ENCODE measurements at regions not wholly inside any gene's neighbourhood (a gene's known extent, or its start where the extent isn't known, plus 50 kb on each side); places are given as distances from the start of the nearest gene placed in this dataset.

- Histone ChIP-seq H2AFZ (ENCODE audit: low read depth, low read length, severe bottlenecking) (no peak overlapping the region), H3K9me2 (replicated peaks; ENCODE audit: insufficient read depth, low read length) (no peaks in the 10 kb centered on the region), H3K27me3 (ENCODE audit: low read length) (no peaks in the 10 kb centered on the region), H3K9ac (ENCODE audit: low read length) (no peak overlapping the region), H3F3A (ENCODE audit: insufficient read depth) (no peaks in the 10 kb centered on the region), H3K4me2 (ENCODE audit: low read depth, low read length, poor library complexity, severe bottlenecking) (no peak overlapping the region), H3K4me3 (ENCODE audit: insufficient read depth, low read length, poor library complexity, severe bottlenecking) (no peak overlapping the region), H3K9me3 (ENCODE audit: insufficient read depth, low read length) (no peaks in the 10 kb centered on the region), H3K27ac (ENCODE audit: low read depth, low read length) (no peak overlapping the region), H4K20me1 (ENCODE audit: low read depth, low read length) (no peaks in the 10 kb centered on the region), H3K36me3 (ENCODE audit: low read length) (no peaks in the 10 kb centered on the region), H3K79me2 (ENCODE audit: insufficient read depth, low read length) (no peaks in the 10 kb centered on the region)
- TF ChIP-seq EZH2phosphoT487 (conservative IDR thresholded peaks at IDR 0.05; ENCODE audit: low read length) = no peak
- no peak for TF ChIP-seq CTCF (IDR thresholded peaks at IDR 0.05; ENCODE audit: insufficient read depth, low read length, poor library complexity, severe bottlenecking)
These were observed 101.5 kb upstream of the LHX5 start for GRCh38 chr12:113573148-113573547.

DNA sequence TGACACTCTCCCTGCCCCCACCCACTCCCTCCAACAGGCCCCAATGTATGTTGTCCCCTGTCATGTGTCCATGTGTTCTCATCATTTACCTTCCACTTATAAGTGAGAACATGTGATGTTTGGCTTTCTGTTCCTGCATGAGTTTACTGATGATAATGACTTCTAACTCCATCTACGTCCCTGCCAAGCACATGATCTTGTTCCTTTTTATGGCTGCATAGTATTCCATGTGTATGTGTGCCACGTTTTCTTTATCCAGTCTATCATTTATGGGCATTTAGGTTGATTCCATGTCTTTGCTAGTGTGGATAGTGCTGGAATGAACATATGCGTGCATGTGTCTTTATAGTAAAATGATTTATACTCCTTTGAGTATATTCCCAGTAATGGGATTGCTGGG lies 100.0 kb upstream of the LHX5 start:
- Histone ChIP-seq H3K27ac (ENCODE audit: low read depth, low read length) (no peak overlapping the region), H3K9ac (ENCODE audit: low read length) (no peak overlapping the region), H4K20me1 (ENCODE audit: low read depth, low read length) (no peaks in the 10 kb centered on the region), H3K27me3 (ENCODE audit: low read length) (no peaks in the 10 kb centered on the region), H3K4me3 (ENCODE audit: insufficient read depth, low read length, poor library complexity, severe bottlenecking) (no peak overlapping the region), H3K9me3 (ENCODE audit: insufficient read depth, low read length) (no peaks in the 10 kb centered on the region), H3K9me2 (replicated peaks; ENCODE audit: insufficient read depth, low read length) (no peaks in the 10 kb centered on the region), H3F3A (ENCODE audit: insufficient read depth) (no peaks in the 10 kb centered on the region), H3K36me3 (ENCODE audit: low read length) (no peaks in the 10 kb centered on the region), H3K79me2 (ENCODE audit: insufficient read depth, low read length) (no peaks in the 10 kb centered on the region), H2AFZ (ENCODE audit: low read depth, low read length, severe bottlenecking) (no peak overlapping the region), H3K4me2 (ENCODE audit: low read depth, low read length, poor library complexity, severe bottlenecking) (no peak overlapping the region)
- TF ChIP-seq EZH2phosphoT487 (conservative IDR thresholded peaks at IDR 0.05; ENCODE audit: low read length) = no peak
- no peak for TF ChIP-seq CTCF (IDR thresholded peaks at IDR 0.05; ENCODE audit: insufficient read depth, low read length, poor library complexity, severe bottlenecking)

- Histone ChIP-seq H3K79me2 (ENCODE audit: insufficient read depth, low read length) (no peaks in the 10 kb centered on the region), H3F3A (ENCODE audit: insufficient read depth) (no peaks in the 10 kb centered on the region), H3K4me2 (ENCODE audit: low read depth, low read length, poor library complexity, severe bottlenecking) (no peak overlapping the region), H3K4me3 (ENCODE audit: insufficient read depth, low read length, poor library complexity, severe bottlenecking) (no peak overlapping the region), H2AFZ (ENCODE audit: low read depth, low read length, severe bottlenecking) (no peak overlapping the region), H3K36me3 (ENCODE audit: low read length) (no peaks in the 10 kb centered on the region), H3K27me3 (ENCODE audit: low read length) (no peaks in the 10 kb centered on the region), H4K20me1 (ENCODE audit: low read depth, low read length) (no peaks in the 10 kb centered on the region), H3K27ac (ENCODE audit: low read depth, low read length) (no peak overlapping the region), H3K9me2 (replicated peaks; ENCODE audit: insufficient read depth, low read length) (no peaks in the 10 kb centered on the region), H3K9me3 (ENCODE audit: insufficient read depth, low read length) (no peaks in the 10 kb centered on the region), H3K9ac (ENCODE audit: low read length) (no peak overlapping the region)
- no peak for TF ChIP-seq EZH2phosphoT487 (conservative IDR thresholded peaks at IDR 0.05; ENCODE audit: low read length)
- no peak for TF ChIP-seq CTCF (IDR thresholded peaks at IDR 0.05; ENCODE audit: insufficient read depth, low read length, poor library complexity, severe bottlenecking)
These were observed 98.1 kb upstream of the LHX5 start for GRCh38 chr12:113569806-113570205.

DNA sequence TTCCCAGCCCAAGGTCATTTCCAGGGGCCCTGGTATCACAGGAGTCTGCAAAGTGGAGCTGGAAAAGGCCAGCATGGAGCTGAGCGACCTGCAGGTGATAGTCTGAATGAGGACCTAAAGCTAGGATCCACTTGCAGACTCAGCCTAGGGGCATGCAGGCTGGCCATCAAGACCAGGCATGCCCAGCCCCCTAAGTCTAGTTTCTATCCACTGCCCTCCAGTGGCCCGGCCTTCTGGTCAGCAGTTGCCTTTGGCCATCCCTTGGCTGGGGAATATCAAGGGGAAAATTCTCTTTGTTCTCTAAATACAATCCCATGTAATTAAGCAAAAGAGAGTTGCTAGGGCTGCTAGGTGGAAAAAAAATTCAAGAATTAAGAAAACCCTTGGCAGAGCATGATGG lies 96.3 kb upstream of the LHX5 start:
- no peaks in the 10 kb centered on the region for H3F3A ChIP-seq (ENCODE audit: insufficient read depth)
- no peaks in the 10 kb centered on the region for H3K9me3 ChIP-seq (ENCODE audit: insufficient read depth, low read length)
- H3K27ac ChIP-seq (ENCODE audit: low read depth, low read length) = no peak overlapping the region
- TF ChIP-seq EZH2phosphoT487 (conservative IDR thresholded peaks at IDR 0.05; ENCODE audit: low read length) (no peak), CTCF (IDR thresholded peaks at IDR 0.05; ENCODE audit: insufficient read depth, low read length, poor library complexity, severe bottlenecking) (no peak)
- no peak overlapping the region for H3K4me2 ChIP-seq (ENCODE audit: low read depth, low read length, poor library complexity, severe bottlenecking)
- H3K9me2 ChIP-seq (replicated peaks; ENCODE audit: insufficient read depth, low read length) = no peaks in the 10 kb centered on the region
- H4K20me1 ChIP-seq (ENCODE audit: low read depth, low read length) = no peaks in the 10 kb centered on the region
- no peak overlapping the region for H3K9ac ChIP-seq (ENCODE audit: low read length)
- no peak overlapping the region for H3K4me3 ChIP-seq (ENCODE audit: insufficient read depth, low read length, poor library complexity, severe bottlenecking)
- no peaks in the 10 kb centered on the region for H3K79me2 ChIP-seq (ENCODE audit: insufficient read depth, low read length)
- no peaks in the 10 kb centered on the region for H3K27me3 ChIP-seq (ENCODE audit: low read length)
- H3K36me3 ChIP-seq (ENCODE audit: low read length) = no peaks in the 10 kb centered on the region
- no peak overlapping the region for H2AFZ ChIP-seq (ENCODE audit: low read depth, low read length, severe bottlenecking)

Measured in SU-DHL-6 (cell line).